GM21423 (cell line): ENCODE measurements at regions not wholly inside any gene's neighbourhood (a gene's known extent, or its start where the extent isn't known, plus 50 kb on each side); places are given as distances from the start of the nearest gene placed in this dataset.
A peak's percentile ranks its signal among the peaks of the same experiment; 100 is the strongest.

Experiments
- ATAC-seq: cut with Tn5 transposase; IDR thresholded peaks from one replicate; pipeline ENCODE4 v1.9.1; 2021; ENCODE audit warnings: mild to moderate bottlenecking, moderate library complexity; ENCODE audit not compliant: unreplicated experiment

DNA sequence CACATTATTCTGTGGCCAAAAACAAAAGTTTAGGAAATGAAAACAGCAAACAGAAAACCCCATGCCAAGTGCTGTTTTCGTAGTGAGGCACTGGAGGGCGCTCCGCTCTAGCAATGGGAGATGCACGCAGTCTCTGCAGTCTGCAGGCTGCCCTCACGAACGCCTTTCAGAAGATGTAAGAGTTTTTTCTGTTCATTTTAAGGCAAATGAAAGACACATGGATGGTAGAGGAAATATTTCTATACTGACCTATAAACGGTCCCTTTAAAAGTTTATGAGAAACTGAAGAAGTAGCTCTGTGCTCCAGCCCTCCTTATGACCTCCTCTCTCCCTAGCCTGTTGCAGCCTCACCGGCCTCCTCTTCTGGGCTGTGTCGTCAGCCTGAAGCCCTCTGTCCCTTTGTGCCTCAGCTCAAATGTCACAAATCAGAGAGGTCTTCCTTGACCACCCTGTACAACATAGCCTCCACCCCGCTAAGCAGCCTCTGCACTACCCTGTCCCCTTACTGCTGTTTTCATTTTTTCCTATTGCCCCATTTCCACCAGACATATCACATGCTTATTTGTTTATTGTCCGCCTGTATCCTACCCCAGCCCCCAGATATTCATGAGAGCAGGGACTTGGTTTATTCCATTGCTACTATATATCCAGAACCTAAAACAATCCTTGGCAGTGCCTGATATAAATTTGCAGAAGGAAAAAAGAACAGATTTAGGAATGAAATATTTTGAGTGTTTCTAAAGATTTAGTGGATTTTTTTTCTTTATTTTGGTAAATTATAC lies 116.4 kb downstream of the TM9SF2 start:
- no peak for ATAC-seq

DNA sequence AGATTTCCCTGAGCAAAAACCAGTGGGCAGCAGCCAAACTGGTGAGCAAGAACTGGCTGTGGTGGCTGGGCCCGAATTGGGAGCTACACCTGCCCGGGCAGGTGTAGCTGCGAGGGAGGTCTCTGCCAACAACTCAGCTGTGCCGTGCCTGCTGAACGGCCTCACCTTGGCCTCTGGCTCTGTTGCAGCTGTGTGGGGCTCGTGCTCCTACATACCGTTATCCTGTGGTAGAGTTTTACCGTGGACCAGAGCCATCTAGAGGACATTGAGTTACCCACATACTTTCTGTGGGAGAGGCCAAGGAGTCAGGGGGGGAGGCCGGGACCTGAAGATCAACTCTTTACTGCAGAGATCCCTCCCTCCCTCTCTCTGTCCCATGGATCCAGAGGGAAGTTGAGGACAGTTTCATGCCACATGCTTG lies 113.2 kb downstream of the TM9SF2 start:
- ATAC-seq, result peak; percentile 69
